ENCODE measurements at regions not wholly inside any gene's neighbourhood (a gene's known extent, or its start where the extent isn't known, plus 50 kb on each side); places are given as distances from the start of the nearest gene placed in this dataset.

DNA sequence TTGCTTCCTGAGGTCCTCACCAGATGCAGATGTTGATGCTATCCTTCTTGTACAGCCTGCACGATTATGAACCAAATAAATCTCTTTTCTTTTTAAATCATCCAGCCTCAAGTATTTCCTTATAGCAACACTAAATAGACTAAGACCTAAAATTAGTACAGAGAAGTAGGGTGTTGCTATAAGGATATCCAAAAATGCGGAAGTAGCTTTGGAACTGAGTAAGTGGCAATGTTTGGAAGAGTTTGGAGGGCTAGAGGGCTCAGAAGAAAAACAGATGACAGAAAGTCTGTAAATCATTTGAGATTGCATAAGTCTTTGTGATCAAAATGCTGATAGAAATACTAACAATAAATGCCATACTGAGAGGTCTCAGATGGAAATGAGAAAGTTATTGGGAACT lies 894.9 kb downstream of the DIPK2A start:
- 0 out of 3 replicates have a peak, but pooled peaks cover 2% of the 10 kb centered on the region for H3K4me1 Mint-ChIP-seq
- no peak for DNase-seq (ENCODE audit: low spot score)

DNA sequence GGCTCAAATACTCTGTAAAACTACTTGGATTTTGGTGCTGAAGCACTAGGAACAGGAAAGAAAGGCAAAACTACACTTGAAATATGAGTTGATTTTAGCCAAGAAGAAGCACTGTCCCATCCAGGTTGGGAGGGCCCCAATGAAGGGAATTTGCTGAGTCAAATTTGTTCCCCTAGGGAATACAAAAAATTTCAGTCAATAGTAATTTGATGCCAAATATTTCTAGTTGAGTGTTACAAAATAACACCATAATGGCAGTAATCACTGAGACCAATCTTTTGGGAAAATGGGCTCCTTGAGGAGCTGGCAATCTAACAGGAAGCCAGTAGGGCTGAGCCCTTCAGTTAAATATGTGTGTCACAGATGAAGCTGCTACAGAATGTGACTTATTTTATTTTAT lies 896.9 kb downstream of the DIPK2A start:
- Histone ChIP-seq H3K27ac (ENCODE audit: low read depth) (no peak overlapping the region), H3K27me3 (ENCODE audit: insufficient read depth) (no peaks in the 10 kb centered on the region)
- ATAC-seq: no peak
- TF ChIP-seq, protein P1, sequence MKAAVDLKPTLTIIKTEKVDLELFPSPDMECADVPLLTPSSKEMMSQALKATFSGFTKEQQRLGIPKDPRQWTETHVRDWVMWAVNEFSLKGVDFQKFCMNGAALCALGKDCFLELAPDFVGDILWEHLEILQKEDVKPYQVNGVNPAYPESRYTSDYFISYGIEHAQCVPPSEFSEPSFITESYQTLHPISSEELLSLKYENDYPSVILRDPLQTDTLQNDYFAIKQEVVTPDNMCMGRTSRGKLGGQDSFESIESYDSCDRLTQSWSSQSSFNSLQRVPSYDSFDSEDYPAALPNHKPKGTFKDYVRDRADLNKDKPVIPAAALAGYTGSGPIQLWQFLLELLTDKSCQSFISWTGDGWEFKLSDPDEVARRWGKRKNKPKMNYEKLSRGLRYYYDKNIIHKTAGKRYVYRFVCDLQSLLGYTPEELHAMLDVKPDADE (IDR thresholded peaks at IDR 0.05): no peak
- TF ChIP-seq, protein P2, sequence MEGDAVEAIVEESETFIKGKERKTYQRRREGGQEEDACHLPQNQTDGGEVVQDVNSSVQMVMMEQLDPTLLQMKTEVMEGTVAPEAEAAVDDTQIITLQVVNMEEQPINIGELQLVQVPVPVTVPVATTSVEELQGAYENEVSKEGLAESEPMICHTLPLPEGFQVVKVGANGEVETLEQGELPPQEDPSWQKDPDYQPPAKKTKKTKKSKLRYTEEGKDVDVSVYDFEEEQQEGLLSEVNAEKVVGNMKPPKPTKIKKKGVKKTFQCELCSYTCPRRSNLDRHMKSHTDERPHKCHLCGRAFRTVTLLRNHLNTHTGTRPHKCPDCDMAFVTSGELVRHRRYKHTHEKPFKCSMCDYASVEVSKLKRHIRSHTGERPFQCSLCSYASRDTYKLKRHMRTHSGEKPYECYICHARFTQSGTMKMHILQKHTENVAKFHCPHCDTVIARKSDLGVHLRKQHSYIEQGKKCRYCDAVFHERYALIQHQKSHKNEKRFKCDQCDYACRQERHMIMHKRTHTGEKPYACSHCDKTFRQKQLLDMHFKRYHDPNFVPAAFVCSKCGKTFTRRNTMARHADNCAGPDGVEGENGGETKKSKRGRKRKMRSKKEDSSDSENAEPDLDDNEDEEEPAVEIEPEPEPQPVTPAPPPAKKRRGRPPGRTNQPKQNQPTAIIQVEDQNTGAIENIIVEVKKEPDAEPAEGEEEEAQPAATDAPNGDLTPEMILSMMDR (conservative IDR thresholded peaks at IDR 0.05; ENCODE audit: low read depth in 2 of 2): no peak
- no peak for TF ChIP-seq NANOG (IDR thresholded peaks at IDR 0.05; ENCODE audit: borderline replicate concordance)
- TF ChIP-seq, protein P3, sequence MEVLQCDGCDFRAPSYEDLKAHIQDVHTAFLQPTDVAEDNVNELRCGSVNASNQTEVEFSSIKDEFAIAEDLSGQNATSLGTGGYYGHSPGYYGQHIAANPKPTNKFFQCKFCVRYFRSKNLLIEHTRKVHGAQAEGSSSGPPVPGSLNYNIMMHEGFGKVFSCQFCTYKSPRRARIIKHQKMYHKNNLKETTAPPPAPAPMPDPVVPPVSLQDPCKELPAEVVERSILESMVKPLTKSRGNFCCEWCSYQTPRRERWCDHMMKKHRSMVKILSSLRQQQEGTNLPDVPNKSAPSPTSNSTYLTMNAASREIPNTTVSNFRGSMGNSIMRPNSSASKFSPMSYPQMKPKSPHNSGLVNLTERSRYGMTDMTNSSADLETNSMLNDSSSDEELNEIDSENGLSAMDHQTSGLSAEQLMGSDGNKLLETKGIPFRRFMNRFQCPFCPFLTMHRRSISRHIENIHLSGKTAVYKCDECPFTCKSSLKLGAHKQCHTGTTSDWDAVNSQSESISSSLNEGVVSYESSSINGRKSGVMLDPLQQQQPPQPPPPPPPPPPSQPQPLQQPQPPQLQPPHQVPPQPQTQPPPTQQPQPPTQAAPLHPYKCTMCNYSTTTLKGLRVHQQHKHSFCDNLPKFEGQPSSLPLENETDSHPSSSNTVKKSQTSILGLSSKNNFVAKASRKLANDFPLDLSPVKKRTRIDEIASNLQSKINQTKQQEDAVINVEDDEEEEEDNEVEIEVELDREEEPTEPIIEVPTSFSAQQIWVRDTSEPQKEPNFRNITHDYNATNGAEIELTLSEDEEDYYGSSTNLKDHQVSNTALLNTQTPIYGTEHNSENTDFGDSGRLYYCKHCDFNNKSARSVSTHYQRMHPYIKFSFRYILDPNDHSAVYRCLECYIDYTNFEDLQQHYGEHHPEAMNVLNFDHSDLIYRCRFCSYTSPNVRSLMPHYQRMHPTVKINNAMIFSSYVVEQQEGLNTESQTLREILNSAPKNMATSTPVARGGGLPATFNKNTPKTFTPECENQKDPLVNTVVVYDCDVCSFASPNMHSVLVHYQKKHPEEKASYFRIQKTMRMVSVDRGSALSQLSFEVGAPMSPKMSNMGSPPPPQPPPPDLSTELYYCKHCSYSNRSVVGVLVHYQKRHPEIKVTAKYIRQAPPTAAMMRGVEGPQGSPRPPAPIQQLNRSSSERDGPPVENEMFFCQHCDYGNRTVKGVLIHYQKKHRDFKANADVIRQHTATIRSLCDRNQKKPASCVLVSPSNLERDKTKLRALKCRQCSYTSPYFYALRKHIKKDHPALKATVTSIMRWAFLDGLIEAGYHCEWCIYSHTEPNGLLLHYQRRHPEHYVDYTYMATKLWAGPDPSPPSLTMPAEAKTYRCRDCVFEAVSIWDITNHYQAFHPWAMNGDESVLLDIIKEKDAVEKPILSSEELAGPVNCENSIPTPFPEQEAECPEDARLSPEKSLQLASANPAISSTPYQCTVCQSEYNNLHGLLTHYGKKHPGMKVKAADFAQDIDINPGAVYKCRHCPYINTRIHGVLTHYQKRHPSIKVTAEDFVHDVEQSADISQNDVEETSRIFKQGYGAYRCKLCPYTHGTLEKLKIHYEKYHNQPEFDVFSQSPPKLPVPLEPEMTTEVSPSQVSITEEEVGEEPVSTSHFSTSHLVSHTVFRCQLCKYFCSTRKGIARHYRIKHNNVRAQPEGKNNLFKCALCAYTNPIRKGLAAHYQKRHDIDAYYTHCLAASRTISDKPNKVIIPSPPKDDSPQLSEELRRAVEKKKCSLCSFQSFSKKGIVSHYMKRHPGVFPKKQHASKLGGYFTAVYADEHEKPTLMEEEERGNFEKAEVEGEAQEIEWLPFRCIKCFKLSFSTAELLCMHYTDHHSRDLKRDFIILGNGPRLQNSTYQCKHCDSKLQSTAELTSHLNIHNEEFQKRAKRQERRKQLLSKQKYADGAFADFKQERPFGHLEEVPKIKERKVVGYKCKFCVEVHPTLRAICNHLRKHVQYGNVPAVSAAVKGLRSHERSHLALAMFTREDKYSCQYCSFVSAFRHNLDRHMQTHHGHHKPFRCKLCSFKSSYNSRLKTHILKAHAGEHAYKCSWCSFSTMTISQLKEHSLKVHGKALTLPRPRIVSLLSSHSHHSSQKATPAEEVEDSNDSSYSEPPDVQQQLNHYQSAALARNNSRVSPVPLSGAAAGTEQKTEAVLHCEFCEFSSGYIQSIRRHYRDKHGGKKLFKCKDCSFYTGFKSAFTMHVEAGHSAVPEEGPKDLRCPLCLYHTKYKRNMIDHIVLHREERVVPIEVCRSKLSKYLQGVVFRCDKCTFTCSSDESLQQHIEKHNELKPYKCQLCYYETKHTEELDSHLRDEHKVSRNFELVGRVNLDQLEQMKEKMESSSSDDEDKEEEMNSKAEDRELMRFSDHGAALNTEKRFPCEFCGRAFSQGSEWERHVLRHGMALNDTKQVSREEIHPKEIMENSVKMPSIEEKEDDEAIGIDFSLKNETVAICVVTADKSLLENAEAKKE (CRISPR knock-in tag; IDR thresholded peaks at IDR 0.05): no peak
- TF ChIP-seq ZNF331 (CRISPR knock-in tag; IDR thresholded peaks at IDR 0.05; ENCODE audit: low read depth): no peak

More for the DNA sequence above, 894.9 kb downstream of the DIPK2A start:
- H3K9me3 Mint-ChIP-seq: no peaks in the 10 kb centered on the region
- H3K79me2 ChIP-seq (replicated peaks; ENCODE audit: insufficient read depth): no peaks in the 10 kb centered on the region
- peak overlapping the region; percentile 30; the same call in 1 of the 2 replicates for H2AFZ ChIP-seq
- TF ChIP-seq JUNB (IDR thresholded peaks at IDR 0.05; ENCODE audit: unreplicated experiment) (no peak), ZNF114 (CRISPR knock-in tag; IDR thresholded peaks at IDR 0.05) (no peak), ZNF331 (CRISPR knock-in tag; IDR thresholded peaks at IDR 0.05; ENCODE audit: low read depth) (no peak), NANOG (IDR thresholded peaks at IDR 0.05; ENCODE audit: borderline replicate concordance) (no peak), STAT1 (IDR thresholded peaks at IDR 0.05; ENCODE audit: unreplicated experiment) (no peak), CREB1 (CRISPR knock-in tag; IDR thresholded peaks at IDR 0.05; ENCODE audit: low read depth) (no peak)
- TF ChIP-seq, protein P1 (IDR thresholded peaks at IDR 0.05): no peak
- no peak overlapping the region for H3K4me2 ChIP-seq
- no peaks in the 10 kb centered on the region for H3F3A ChIP-seq (replicated peaks; ENCODE audit: low read depth)
- H3K4me1 ChIP-seq (ENCODE audit: insufficient read depth): no peaks in the 10 kb centered on the region
- no peaks in the 10 kb centered on the region for H3K27me3 ChIP-seq (ENCODE audit: insufficient read depth)
- no peak overlapping the region for H3K27ac Mint-ChIP-seq
- H4K20me1 ChIP-seq (replicated peaks; ENCODE audit: insufficient read depth): no peaks in the 10 kb centered on the region
- ATAC-seq: no peak
- no peaks in the 10 kb centered on the region for H3K36me3 Mint-ChIP-seq (ENCODE audit: low read depth)
- no peaks in the 10 kb centered on the region for H3K27me3 Mint-ChIP-seq (ENCODE audit: insufficient read depth, low read depth, poor library complexity)
- H3K9me2 ChIP-seq (ENCODE audit: insufficient read depth): no peaks in the 10 kb centered on the region
- no peak overlapping the region for H3K4me3 ChIP-seq
- no peak overlapping the region for H3K27ac ChIP-seq (ENCODE audit: low read depth)
- H3K36me3 ChIP-seq (ENCODE audit: insufficient read depth): no peaks in the 10 kb centered on the region
- no peak overlapping the region for H3K4me3 Mint-ChIP-seq

More for the DNA sequence above, 896.9 kb downstream of the DIPK2A start:
- H3F3A ChIP-seq (replicated peaks; ENCODE audit: low read depth): no peaks in the 10 kb centered on the region
- Mint-ChIP-seq H3K4me1 (0 out of 3 replicates have a peak, but pooled peaks cover 2% of the 10 kb centered on the region), H3K9me3 (no peaks in the 10 kb centered on the region), H3K4me3 (no peak overlapping the region), H3K36me3 (ENCODE audit: low read depth) (no peaks in the 10 kb centered on the region), H3K27ac (no peak overlapping the region), H3K27me3 (ENCODE audit: insufficient read depth, low read depth, poor library complexity) (no peaks in the 10 kb centered on the region)
- DNase-seq (ENCODE audit: low spot score): no peak
- no peaks in the 10 kb centered on the region for H3K79me2 ChIP-seq (replicated peaks; ENCODE audit: insufficient read depth)
- H4K20me1 ChIP-seq (replicated peaks; ENCODE audit: insufficient read depth): no peaks in the 10 kb centered on the region
- H3K36me3 ChIP-seq (ENCODE audit: insufficient read depth): no peaks in the 10 kb centered on the region
- no peaks in the 10 kb centered on the region for H3K4me1 ChIP-seq (ENCODE audit: insufficient read depth)
- H3K4me3 ChIP-seq: no peak overlapping the region
- no peaks in the 10 kb centered on the region for H3K9me2 ChIP-seq (ENCODE audit: insufficient read depth)
- H3K4me2 ChIP-seq: no peak overlapping the region
- no peak overlapping the region for H2AFZ ChIP-seq
